Mammary epithelial cell (primary cell): ENCODE measurements at regions not wholly inside any gene's neighbourhood (a gene's known extent, or its start where the extent isn't known, plus 50 kb on each side); places are given as distances from the start of the nearest gene placed in this dataset.

Experiments used
- EZH2 ChIP-seq: IDR thresholded peaks from 2 replicates; pipeline ENCODE4 v1.6.1; 2012; ENCODE audit warnings: low read length, inconsistent platforms, borderline replicate concordance
- TF ChIP-seq, protein P1 (sequence below), 2 donors: IDR thresholded peaks in 1 of 2; conservative IDR thresholded peaks in 1 of 2; 2 replicates each; pipeline ENCODE4 v1.5.1; 2011 to 2012; ENCODE audit warnings: inconsistent platforms in 2 of 2, low read length in 2 of 2, mild to moderate bottlenecking in 2 of 2, control low read depth in 1 of 2, low read depth in 1 of 2; ENCODE audit not compliant: insufficient read depth in 1 of 2; ENCODE audit errors: extremely low read depth in 1 of 2

GRCh38 chr14:30260833-30261607 lies 297.9 kb upstream of the G2E3 start:
- TF ChIP-seq, protein P1, sequence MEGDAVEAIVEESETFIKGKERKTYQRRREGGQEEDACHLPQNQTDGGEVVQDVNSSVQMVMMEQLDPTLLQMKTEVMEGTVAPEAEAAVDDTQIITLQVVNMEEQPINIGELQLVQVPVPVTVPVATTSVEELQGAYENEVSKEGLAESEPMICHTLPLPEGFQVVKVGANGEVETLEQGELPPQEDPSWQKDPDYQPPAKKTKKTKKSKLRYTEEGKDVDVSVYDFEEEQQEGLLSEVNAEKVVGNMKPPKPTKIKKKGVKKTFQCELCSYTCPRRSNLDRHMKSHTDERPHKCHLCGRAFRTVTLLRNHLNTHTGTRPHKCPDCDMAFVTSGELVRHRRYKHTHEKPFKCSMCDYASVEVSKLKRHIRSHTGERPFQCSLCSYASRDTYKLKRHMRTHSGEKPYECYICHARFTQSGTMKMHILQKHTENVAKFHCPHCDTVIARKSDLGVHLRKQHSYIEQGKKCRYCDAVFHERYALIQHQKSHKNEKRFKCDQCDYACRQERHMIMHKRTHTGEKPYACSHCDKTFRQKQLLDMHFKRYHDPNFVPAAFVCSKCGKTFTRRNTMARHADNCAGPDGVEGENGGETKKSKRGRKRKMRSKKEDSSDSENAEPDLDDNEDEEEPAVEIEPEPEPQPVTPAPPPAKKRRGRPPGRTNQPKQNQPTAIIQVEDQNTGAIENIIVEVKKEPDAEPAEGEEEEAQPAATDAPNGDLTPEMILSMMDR (conservative IDR thresholded peaks at IDR 0.05 in 1 of 2, IDR thresholded peaks at IDR 0.05 in 1 of 2; ENCODE audit: extremely low read depth in 1 of 2, insufficient read depth in 1 of 2, low read depth in 1 of 2, low read length in 2 of 2) = no peak
- TF ChIP-seq EZH2 = no peak
